ENCODE measurements at regions not wholly inside any gene's neighbourhood (a gene's known extent, or its start where the extent isn't known, plus 50 kb on each side); places are given as distances from the start of the nearest gene placed in this dataset.

DNA sequence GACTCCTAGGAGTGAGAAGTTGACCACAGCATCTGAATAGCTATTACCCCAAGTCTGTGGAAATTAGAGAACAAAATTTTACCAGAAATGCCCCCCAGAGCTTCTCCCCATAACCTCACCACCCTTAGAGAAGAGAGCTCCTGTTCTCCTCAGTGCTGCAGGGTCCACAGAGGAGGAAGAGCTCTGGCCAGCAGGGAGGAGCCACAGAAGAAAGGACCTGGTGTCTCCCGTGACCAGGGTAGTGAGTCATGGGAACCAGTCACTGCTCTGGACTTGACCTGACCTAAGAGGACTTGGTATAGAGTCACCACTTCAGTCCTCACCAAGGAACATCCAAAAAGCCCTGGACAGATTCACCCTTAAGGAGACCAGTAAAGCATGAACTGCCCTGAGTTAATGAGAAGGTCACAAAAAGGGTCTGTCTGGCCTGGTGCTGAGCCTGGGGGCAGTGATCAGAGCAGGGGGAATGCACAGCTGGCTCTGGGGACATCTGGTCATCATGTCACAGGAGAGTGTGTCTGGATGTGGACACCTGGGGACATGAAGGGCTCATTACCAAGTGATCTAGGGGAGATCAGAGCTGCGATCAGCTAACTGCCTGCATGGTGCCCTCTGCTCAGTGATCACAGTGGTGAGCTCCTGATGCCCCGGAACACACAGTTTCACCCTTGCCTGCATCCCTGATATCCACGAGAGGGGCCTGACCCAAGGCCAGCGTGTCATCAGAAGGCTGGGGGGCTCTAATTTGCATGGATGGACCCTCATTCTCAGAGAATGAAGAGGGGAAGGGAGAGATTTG lies 103.3 kb upstream of the TOP3B start:
- no peaks in the 10 kb centered on the region for H3K9me3 ChIP-seq
- WGBS, 2 donors (ENCODE audit: low coverage in 1 of 2): 0 to 100% methylated on average over 1 of the region's 5 CpGs
- H3K36me3 ChIP-seq: no peaks in the 10 kb centered on the region
- H3K4me3 ChIP-seq: no peak overlapping the region
- no peak overlapping the region for H3K27ac ChIP-seq
- ATAC-seq: no peak
- TF ChIP-seq POLR2A (IDR thresholded peaks at IDR 0.05) (no peak), EP300 (IDR thresholded peaks at IDR 0.05) (no peak), POLR2AphosphoS5 (IDR thresholded peaks at IDR 0.05) (no peak)
- TF ChIP-seq, protein P1, sequence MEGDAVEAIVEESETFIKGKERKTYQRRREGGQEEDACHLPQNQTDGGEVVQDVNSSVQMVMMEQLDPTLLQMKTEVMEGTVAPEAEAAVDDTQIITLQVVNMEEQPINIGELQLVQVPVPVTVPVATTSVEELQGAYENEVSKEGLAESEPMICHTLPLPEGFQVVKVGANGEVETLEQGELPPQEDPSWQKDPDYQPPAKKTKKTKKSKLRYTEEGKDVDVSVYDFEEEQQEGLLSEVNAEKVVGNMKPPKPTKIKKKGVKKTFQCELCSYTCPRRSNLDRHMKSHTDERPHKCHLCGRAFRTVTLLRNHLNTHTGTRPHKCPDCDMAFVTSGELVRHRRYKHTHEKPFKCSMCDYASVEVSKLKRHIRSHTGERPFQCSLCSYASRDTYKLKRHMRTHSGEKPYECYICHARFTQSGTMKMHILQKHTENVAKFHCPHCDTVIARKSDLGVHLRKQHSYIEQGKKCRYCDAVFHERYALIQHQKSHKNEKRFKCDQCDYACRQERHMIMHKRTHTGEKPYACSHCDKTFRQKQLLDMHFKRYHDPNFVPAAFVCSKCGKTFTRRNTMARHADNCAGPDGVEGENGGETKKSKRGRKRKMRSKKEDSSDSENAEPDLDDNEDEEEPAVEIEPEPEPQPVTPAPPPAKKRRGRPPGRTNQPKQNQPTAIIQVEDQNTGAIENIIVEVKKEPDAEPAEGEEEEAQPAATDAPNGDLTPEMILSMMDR (IDR thresholded peaks at IDR 0.05): no peak
- no peaks in the 10 kb centered on the region for H3K4me1 ChIP-seq
- H3K27me3 ChIP-seq: peaks cover 53% of the 10 kb centered on the region

DNA sequence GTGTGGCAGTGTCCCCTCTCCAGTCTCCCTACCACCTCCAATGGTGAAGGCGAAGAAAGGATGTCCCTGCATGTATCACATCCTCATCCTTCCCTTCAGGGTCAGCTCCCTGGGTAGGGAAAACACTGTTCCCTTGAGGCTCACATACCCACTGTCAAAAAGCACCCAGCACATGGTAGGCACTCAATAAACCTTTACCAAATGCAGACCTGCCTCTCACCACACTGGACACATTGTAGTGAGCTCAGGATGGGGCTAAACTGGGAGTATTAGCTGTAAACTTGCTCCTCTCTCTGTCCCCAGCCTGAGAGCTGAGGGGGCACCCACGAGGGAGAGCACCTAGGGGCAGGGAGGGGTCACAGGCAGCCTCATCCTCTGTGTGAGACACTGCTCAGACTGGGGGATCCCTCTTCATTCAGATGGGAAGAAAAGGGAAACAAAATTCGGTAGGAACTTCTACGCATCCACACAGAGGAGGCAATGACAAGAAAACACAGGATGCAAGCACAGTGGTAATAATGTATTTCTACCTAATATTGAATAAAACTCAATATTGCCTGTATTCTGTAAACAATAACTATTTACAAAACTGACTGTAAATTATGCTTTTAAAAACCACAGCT lies 101.6 kb upstream of the TOP3B start:
- no peak overlapping the region for H3K27ac ChIP-seq
- no peaks in the 10 kb centered on the region for H3K4me1 ChIP-seq
- no peak overlapping the region for H3K4me3 ChIP-seq
- no peaks in the 10 kb centered on the region for H3K9me3 ChIP-seq
- peaks cover 49% of the 10 kb centered on the region for H3K27me3 ChIP-seq
- TF ChIP-seq POLR2AphosphoS5 (IDR thresholded peaks at IDR 0.05): no peak
- TF ChIP-seq EP300 (IDR thresholded peaks at IDR 0.05): no peak
- TF ChIP-seq, protein P1 (IDR thresholded peaks at IDR 0.05): no peak
- no peak for TF ChIP-seq POLR2A (IDR thresholded peaks at IDR 0.05)
- no peak for ATAC-seq
- no peaks in the 10 kb centered on the region for H3K36me3 ChIP-seq
- WGBS, 2 donors (ENCODE audit: low coverage in 1 of 2): 19 to 71% methylated on average over 3 of the region's 4 CpGs

DNA sequence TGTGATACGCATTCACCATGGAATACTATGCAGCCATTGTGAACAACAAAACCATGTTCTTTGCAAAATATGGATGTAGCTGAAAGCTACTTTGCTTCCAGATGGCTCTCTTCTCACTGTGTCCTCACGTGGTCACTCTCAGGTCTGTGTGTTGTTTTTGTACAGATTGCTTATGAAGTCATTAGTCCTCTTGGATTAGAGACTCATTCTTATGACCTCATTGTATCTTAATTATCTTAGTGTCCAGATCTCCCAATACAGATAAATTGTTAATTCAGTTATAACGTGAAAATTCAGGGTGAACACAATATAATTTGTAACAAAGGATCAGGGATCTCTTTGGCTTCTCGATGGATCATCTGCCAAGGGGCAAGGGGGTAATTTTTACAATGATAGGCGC lies 100.4 kb upstream of the TOP3B start:
- 57 to 63% methylated on average over 5 of the region's 5 CpGs for WGBS, 2 donors (ENCODE audit: low coverage in 1 of 2)
- H3K9me3 ChIP-seq: no peaks in the 10 kb centered on the region
- no peak for ATAC-seq
- no peaks in the 10 kb centered on the region for H3K36me3 ChIP-seq
- H3K4me3 ChIP-seq: no peak overlapping the region
- no peak for TF ChIP-seq POLR2A (IDR thresholded peaks at IDR 0.05)
- no peak for TF ChIP-seq POLR2AphosphoS5 (IDR thresholded peaks at IDR 0.05)
- no peak for TF ChIP-seq EP300 (IDR thresholded peaks at IDR 0.05)
- H3K27me3 ChIP-seq: peaks cover 44% of the 10 kb centered on the region
- no peaks in the 10 kb centered on the region for H3K4me1 ChIP-seq
- no peak overlapping the region for H3K27ac ChIP-seq

DNA sequence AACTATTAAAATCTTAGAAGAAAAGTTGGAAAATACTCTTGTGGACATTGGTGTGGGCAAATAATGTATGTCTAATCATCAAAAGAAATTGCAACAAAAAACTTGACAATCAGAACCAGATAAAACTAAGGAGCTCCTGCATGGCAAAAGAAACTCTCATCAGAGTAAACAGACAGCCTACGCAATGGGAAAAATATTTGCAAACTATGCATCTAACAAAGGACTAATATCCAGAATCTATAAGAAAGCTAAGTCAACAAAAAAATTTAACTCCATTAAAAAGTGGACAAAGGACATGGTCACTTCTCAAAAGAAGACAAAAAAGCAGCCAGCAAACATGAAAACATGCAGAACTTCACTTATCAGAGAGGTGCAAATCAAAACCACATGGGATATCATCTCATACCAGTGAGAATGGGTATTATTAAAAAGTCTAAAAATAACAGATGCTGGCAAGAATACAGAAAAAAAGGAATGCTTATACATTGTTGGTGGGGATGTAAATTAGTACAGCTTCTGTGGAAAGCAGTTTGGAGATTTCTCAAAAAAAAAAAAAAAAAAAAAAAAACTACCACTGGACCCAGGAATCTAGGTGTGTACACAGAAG lies 99.7 kb upstream of the TOP3B start:
- WGBS, 2 donors (ENCODE audit: low coverage in 1 of 2): 67 to 71% methylated on average over 1 of the region's 1 CpG
- H3K4me3 ChIP-seq: no peak overlapping the region
- peaks cover 44% of the 10 kb centered on the region for H3K27me3 ChIP-seq
- H3K27ac ChIP-seq: no peak overlapping the region
- H3K36me3 ChIP-seq: no peaks in the 10 kb centered on the region
- TF ChIP-seq, protein P1 (IDR thresholded peaks at IDR 0.05): no peak
- TF ChIP-seq POLR2AphosphoS5 (IDR thresholded peaks at IDR 0.05) (no peak), EP300 (IDR thresholded peaks at IDR 0.05) (no peak), POLR2A (IDR thresholded peaks at IDR 0.05) (no peak)
- H3K9me3 ChIP-seq: no peaks in the 10 kb centered on the region
- no peak for ATAC-seq
- no peaks in the 10 kb centered on the region for H3K4me1 ChIP-seq

DNA sequence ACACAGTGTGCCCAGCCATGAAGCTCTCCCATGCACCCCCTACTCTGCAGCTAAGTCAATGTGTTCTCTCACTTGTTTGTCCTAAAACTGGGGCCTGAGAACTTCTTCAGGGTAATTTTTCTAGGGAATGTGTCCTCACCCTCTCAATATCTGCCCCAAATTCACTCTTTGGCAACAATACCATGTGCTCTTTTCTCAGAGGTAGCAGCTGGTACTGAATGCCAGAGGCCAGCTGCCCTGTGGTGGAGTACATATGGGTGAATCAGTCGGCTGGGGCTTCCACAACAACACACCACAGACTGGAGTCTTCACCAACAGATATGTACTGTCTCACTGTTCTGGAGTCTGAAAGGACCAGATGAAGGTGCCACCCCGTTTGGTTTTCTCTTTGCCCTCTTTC lies 97.7 kb upstream of the TOP3B start:
- TF ChIP-seq POLR2A (IDR thresholded peaks at IDR 0.05) (no peak), POLR2AphosphoS5 (IDR thresholded peaks at IDR 0.05) (no peak), EP300 (IDR thresholded peaks at IDR 0.05) (no peak)
- TF ChIP-seq, protein P1 (IDR thresholded peaks at IDR 0.05): no peak
- H3K9me3 ChIP-seq: no peaks in the 10 kb centered on the region
- H3K36me3 ChIP-seq: no peaks in the 10 kb centered on the region
- H3K4me1 ChIP-seq: no peaks in the 10 kb centered on the region
- peaks cover 44% of the 10 kb centered on the region for H3K27me3 ChIP-seq
- no peak for ATAC-seq
- 35 to 44% methylated on average over 2 of the region's 2 CpGs for WGBS, 2 donors (ENCODE audit: low coverage in 1 of 2)
- no peak overlapping the region for H3K27ac ChIP-seq
- no peak overlapping the region for H3K4me3 ChIP-seq
